NOMO-1 (cell line): ENCODE measurements at regions not wholly inside any gene's neighbourhood (a gene's known extent, or its start where the extent isn't known, plus 50 kb on each side); places are given as distances from the start of the nearest gene placed in this dataset.
"Not testable (repeated sequence)": the region's sequence is repeated elsewhere in the genome, so short reads cannot be mapped to it uniquely, and the experiment has no call there.

Source experiments
- DNase-seq, 2 experiments: peaks; one replicate each; lab custom pipeline; 2025; ENCODE audit not compliant: unreplicated experiment in 2 of 2; lab: John Stamatoyannopoulos, UW

- not testable (repeated sequence) for DNase-seq
These were observed 51.9 kb upstream of the MFGE8 start for GRCh38 chr15:88965097-88965496.

GRCh38 chr15:88970232-88970631, 57.1 kb upstream of the MFGE8 start:
- DNase-seq: no peak

- no peak for DNase-seq
These were observed 61.2 kb upstream of the MFGE8 start for GRCh38 chr15:88974392-88974791.

- DNase-seq: no peak
These were observed 62.7 kb upstream of the MFGE8 start for GRCh38 chr15:88975891-88976290.

- DNase-seq: no peak
These were observed 63.5 kb upstream of the MFGE8 start for GRCh38 chr15:88976656-88977055.

- DNase-seq: no peak
These were observed 66.5 kb upstream of the MFGE8 start for GRCh38 chr15:88979674-88980073.

GRCh38 chr15:88980498-88980897, 67.3 kb upstream of the MFGE8 start:
- DNase-seq: no peak

GRCh38 chr15:88981244-88982215, 68.4 kb upstream of the MFGE8 start:
- no peak for DNase-seq

GRCh38 chr15:88982304-88982945, 69.2 kb upstream of the MFGE8 start:
- peak in 1 of 2 experiments; percentile 53 for DNase-seq

GRCh38 chr15:88982946-88983342, 69.8 kb upstream of the MFGE8 start:
- no peak for DNase-seq

- no peak for DNase-seq
These were observed 70.8 kb upstream of the MFGE8 start for GRCh38 chr15:88983861-88984429.

- no peak for DNase-seq
These were observed 72.6 kb upstream of the MFGE8 start for GRCh38 chr15:88985547-88986393.

GRCh38 chr15:88986949-88987590, 73.9 kb upstream of the MFGE8 start:
- no peak for DNase-seq

GRCh38 chr15:88987591-88987933, 74.4 kb upstream of the MFGE8 start:
- no peak for DNase-seq

- DNase-seq: no peak
These were observed 74.9 kb upstream of the MFGE8 start for GRCh38 chr15:88987934-88988671.

- DNase-seq: no peak
These were observed 76.4 kb upstream of the MFGE8 start for GRCh38 chr15:88989578-88989977.

GRCh38 chr15:88990185-88990679, 77.1 kb upstream of the MFGE8 start:
- DNase-seq: no peak

- DNase-seq: no peak
These were observed 79.0 kb upstream of the MFGE8 start for GRCh38 chr15:88992216-88992615.

GRCh38 chr15:88992912-88993376, 79.8 kb upstream of the MFGE8 start:
- no peak for DNase-seq
